CD4-positive, alpha-beta T cell (primary cell): ENCODE measurements at regions not wholly inside any gene's neighbourhood (a gene's known extent, or its start where the extent isn't known, plus 50 kb on each side); places are given as distances from the start of the nearest gene placed in this dataset.

Source experiments
- ATAC-seq: fragments of 200-7000 bp; cut with Tn5 transposase; one replicate; pipeline ENCODE4 v1.10.0; 2022; ENCODE audit warnings: mild to moderate bottlenecking; ENCODE audit not compliant: poor library complexity
- CTCF ChIA-PET: fragments of 350-600 bp; sonication (Branson Sonifier 250); formaldehyde crosslinking; loops from one replicate; lab custom pipeline; 2021; ENCODE audit warnings: antibody characterized with exemption, inconsistent platforms; lab: Charles Lee
- POLR2A ChIA-PET: fragments of 350-600 bp; sonication (Branson Sonifier 250); formaldehyde crosslinking; loops from one replicate; lab custom pipeline; 2021; ENCODE audit warnings: antibody characterized with exemption, inconsistent platforms; lab: Charles Lee
- DNase-seq, 14 experiments: peaks; one replicate each; pipeline ENCODE4 v3.0.0-alpha.2; 2013 to 2020; ENCODE audit warnings: mixed read lengths in 2 of 14
- H3K27ac ChIP-seq, 2 donors: one replicate each; pipeline versions ENCODE4 v1.5.1 to v1.7.0; 2013; ENCODE audit warnings: low read length in 2 of 2, low read depth in 1 of 2, mild to moderate bottlenecking in 1 of 2
- H3K27me3 ChIP-seq, 2 experiments: 1 replicate in 1 of 2; 2 replicates in 1 of 2; pipeline versions ENCODE4 v1.6.1 to v1.7.0; 2013; ENCODE audit warnings: low read length in 2 of 2, control low read depth in 1 of 2, mild to moderate bottlenecking in 1 of 2, moderate library complexity in 1 of 2; ENCODE audit not compliant: insufficient read depth in 2 of 2, control insufficient read depth in 1 of 2
- H3K36me3 ChIP-seq: one replicate; pipeline ENCODE4 v1.6.1; 2013; ENCODE audit warnings: low read length, control low read depth; ENCODE audit not compliant: insufficient read depth
- H3K4me1 ChIP-seq: one replicate; pipeline ENCODE4 v1.6.1; 2013; ENCODE audit warnings: low read length, control low read depth; ENCODE audit not compliant: insufficient read depth
- H3K4me3 ChIP-seq: one replicate; pipeline ENCODE4 v1.5.1; 2013; ENCODE audit warnings: mild to moderate bottlenecking, low read length, moderate library complexity
- H3K9me3 ChIP-seq, 2 experiments: 1 replicate in 1 of 2; 2 replicates in 1 of 2; pipeline versions ENCODE4 v1.6.1 to v1.7.0; 2013; ENCODE audit warnings: low read length in 2 of 2, mild to moderate bottlenecking in 2 of 2, control low read depth in 1 of 2, moderate library complexity in 1 of 2; ENCODE audit not compliant: control insufficient read depth in 1 of 2, insufficient read depth in 1 of 2
- H3K27ac Mint-ChIP-seq: one replicate; pipeline ENCODE4 v1.8.0; 2020; ENCODE audit warnings: mixed read lengths
- H3K27me3 Mint-ChIP-seq: one replicate; pipeline ENCODE4 v1.8.0; 2021; ENCODE audit warnings: mixed read lengths
- H3K36me3 Mint-ChIP-seq: one replicate; pipeline ENCODE4 v1.8.0; 2021; ENCODE audit warnings: low read depth, mixed read lengths
- H3K4me1 Mint-ChIP-seq: one replicate; pipeline ENCODE4 v1.8.0; 2021; ENCODE audit warnings: low read depth, mixed read lengths
- H3K4me3 Mint-ChIP-seq: one replicate; pipeline ENCODE4 v1.8.0; 2020; ENCODE audit warnings: mild to moderate bottlenecking, mixed read lengths
- H3K9me3 Mint-ChIP-seq: one replicate; pipeline ENCODE4 v1.8.0; 2020; ENCODE audit warnings: mixed read lengths
- CTCF ChIP-seq: fragments of 200-600 bp; IDR thresholded peaks from one replicate; pipeline ENCODE4 v1.8.0; 2022; ENCODE audit warnings: antibody characterized with exemption, mild to moderate bottlenecking
- intact Hi-C, 2 experiments: fragments of 100-400 bp; cut with DNase I in 1 of 2; cut with micrococcal nuclease in 1 of 2; formaldehyde crosslinking; loops; one replicate each; pipeline versions ENCODE4 v1.15.1 to v1.9.0; 2023 to 2025; cut with DNase I, micrococcal nuclease

- POLR2A ChIA-PET: no interaction called here
- H3K27ac Mint-ChIP-seq: no peak overlapping the region
- H3K4me3 Mint-ChIP-seq: no peak overlapping the region
- H3K27me3 Mint-ChIP-seq: no peaks in the 10 kb centered on the region
- no peaks in the 10 kb centered on the region for H3K9me3 ChIP-seq
- peaks cover 26% of the 10 kb centered on the region for H3K4me1 Mint-ChIP-seq
- no peaks in the 10 kb centered on the region for H3K9me3 Mint-ChIP-seq
- no peak for DNase-seq
- H3K4me1 ChIP-seq: peaks cover 12% of the 10 kb centered on the region
- H3K27me3 ChIP-seq: no peaks in the 10 kb centered on the region
- ATAC-seq: no peak
- no peak overlapping the region for H3K27ac ChIP-seq
- no peak overlapping the region for H3K4me3 ChIP-seq
- no peaks in the 10 kb centered on the region for H3K36me3 Mint-ChIP-seq
- no peaks in the 10 kb centered on the region for H3K36me3 ChIP-seq
- no peak for TF ChIP-seq CTCF
- CTCF ChIA-PET: no interaction called here
- intact Hi-C loops: no loop called here
Observed at GRCh38 chr5:32507738-32508434, 63.3 kb upstream of the ZFR start.

GRCh38 chr5:32506799-32507198, 62.3 kb upstream of the ZFR start:
- Histone ChIP-seq H3K4me3 (no peak overlapping the region), H3K27ac (no peak overlapping the region), H3K4me1 (peaks cover 12% of the 10 kb centered on the region), H3K36me3 (no peaks in the 10 kb centered on the region), H3K9me3 (no peaks in the 10 kb centered on the region), H3K27me3 (no peaks in the 10 kb centered on the region)
- CTCF ChIA-PET: no interaction called here
- no peak overlapping the region for H3K4me3 Mint-ChIP-seq
- TF ChIP-seq CTCF: no peak
- H3K27ac Mint-ChIP-seq: no peak overlapping the region
- H3K36me3 Mint-ChIP-seq: no peaks in the 10 kb centered on the region
- H3K4me1 Mint-ChIP-seq: peaks cover 26% of the 10 kb centered on the region
- intact Hi-C loops: no loop called here
- no peaks in the 10 kb centered on the region for H3K9me3 Mint-ChIP-seq
- H3K27me3 Mint-ChIP-seq: no peaks in the 10 kb centered on the region
- DNase-seq (no peak), ATAC-seq (no peak)
- POLR2A ChIA-PET: no interaction called here

- ATAC-seq (no peak), DNase-seq (no peak)
- no peaks in the 10 kb centered on the region for H3K9me3 Mint-ChIP-seq
- no peak overlapping the region for H3K27ac ChIP-seq
- H3K36me3 ChIP-seq: no peaks in the 10 kb centered on the region
- ChIA-PET POLR2A (interaction anchor here (3.5 kb wide), 1 partner anchor 80 kb away, joined by 20 read pairs; the partner anchor contains the start of gene SUB1), CTCF (no interaction called here)
- no peaks in the 10 kb centered on the region for H3K9me3 ChIP-seq
- TF ChIP-seq CTCF: no peak
- H3K27me3 ChIP-seq: no peaks in the 10 kb centered on the region
- intact Hi-C loops: no loop called here
- peaks cover 26% of the 10 kb centered on the region for H3K4me1 Mint-ChIP-seq
- H3K4me3 Mint-ChIP-seq: no peak overlapping the region
- H3K4me3 ChIP-seq: no peak overlapping the region
- H3K27ac Mint-ChIP-seq: no peak overlapping the region
- no peaks in the 10 kb centered on the region for H3K36me3 Mint-ChIP-seq
- H3K27me3 Mint-ChIP-seq: no peaks in the 10 kb centered on the region
- H3K4me1 ChIP-seq: peaks cover 12% of the 10 kb centered on the region
Observed at GRCh38 chr5:32506201-32506661, 61.7 kb upstream of the ZFR start.
